ENCODE measurements at regions not wholly inside any gene's neighbourhood (a gene's known extent, or its start where the extent isn't known, plus 50 kb on each side); places are given as distances from the start of the nearest gene placed in this dataset.
"Not testable (repeated sequence)": the region's sequence is repeated elsewhere in the genome, so short reads cannot be mapped to it uniquely, and the experiment has no call there.

GRCh38 chr16:16563962-16564361, 185.0 kb downstream of the NPIPA7 start:
- not testable (repeated sequence) for TF ChIP-seq CTCF (IDR thresholded peaks at IDR 0.05 in 4 of 5, conservative IDR thresholded peaks at IDR 0.05 in 1 of 5); POLR2A (IDR thresholded peaks at IDR 0.05)

Data from gastrocnemius medialis (tissue), 4 donors.